ENCODE measurements at regions not wholly inside any gene's neighbourhood (a gene's known extent, or its start where the extent isn't known, plus 50 kb on each side); places are given as distances from the start of the nearest gene placed in this dataset.

DNA sequence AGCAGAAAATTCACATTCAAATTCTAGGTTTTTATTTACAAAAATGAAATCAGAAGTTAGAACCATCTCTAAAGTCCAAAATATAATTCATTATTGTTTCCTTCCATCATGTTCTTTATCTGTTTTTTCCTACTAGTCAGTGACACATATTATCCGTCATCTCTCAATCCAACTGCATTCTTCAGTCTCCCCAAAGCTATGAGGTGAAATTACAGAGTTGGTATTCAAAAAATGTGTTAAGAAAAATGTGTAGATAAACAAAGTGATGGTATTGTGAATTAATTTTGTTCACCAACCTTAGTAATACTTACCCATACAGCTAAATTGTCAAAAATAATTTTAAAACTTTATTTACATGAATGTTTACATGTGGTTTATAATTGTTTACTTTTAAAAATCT, 448.7 kb upstream of the MIR17HG start:
- Histone ChIP-seq H3K4me1 (ENCODE audit: control insufficient read depth in 1 of 2, low read depth in 2 of 2) (no peaks in the 10 kb centered on the region), H3K36me3 (no peaks in the 10 kb centered on the region), H3K27me3 (replicated peaks; ENCODE audit: insufficient read depth) (no peaks in the 10 kb centered on the region), H3K27ac (no peak overlapping the region), H3K9me3 (no peaks in the 10 kb centered on the region), H3K4me3 (no peak overlapping the region)
- no peak for ATAC-seq (ENCODE audit: insufficient number of reproducible peaks, low FRiP score, low read depth)
- DNase-seq (ENCODE audit: low spot score) = no peak
- TF ChIP-seq, protein P1, sequence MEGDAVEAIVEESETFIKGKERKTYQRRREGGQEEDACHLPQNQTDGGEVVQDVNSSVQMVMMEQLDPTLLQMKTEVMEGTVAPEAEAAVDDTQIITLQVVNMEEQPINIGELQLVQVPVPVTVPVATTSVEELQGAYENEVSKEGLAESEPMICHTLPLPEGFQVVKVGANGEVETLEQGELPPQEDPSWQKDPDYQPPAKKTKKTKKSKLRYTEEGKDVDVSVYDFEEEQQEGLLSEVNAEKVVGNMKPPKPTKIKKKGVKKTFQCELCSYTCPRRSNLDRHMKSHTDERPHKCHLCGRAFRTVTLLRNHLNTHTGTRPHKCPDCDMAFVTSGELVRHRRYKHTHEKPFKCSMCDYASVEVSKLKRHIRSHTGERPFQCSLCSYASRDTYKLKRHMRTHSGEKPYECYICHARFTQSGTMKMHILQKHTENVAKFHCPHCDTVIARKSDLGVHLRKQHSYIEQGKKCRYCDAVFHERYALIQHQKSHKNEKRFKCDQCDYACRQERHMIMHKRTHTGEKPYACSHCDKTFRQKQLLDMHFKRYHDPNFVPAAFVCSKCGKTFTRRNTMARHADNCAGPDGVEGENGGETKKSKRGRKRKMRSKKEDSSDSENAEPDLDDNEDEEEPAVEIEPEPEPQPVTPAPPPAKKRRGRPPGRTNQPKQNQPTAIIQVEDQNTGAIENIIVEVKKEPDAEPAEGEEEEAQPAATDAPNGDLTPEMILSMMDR (IDR thresholded peaks at IDR 0.05) = no peak

DNA sequence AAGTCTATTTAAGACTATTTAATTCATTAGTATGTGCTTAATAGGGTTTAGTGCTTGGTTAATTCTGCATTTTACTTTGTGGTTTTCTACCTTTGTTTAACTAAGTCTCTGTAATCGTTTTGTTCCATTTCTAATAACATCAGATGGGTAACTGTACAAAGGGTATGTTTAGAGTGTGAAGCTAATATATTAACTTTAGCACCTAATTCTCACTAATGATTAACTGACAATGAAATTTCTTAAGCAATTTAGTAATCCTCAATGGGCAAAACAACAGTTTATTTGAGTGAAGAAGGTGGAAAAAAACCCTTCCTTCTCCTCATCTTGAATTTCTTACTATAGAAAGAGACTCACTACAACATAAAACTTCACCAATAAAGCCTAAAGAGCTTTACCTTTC, 448.1 kb upstream of the MIR17HG start:
- DNase-seq (ENCODE audit: low spot score) (no peak), ATAC-seq (ENCODE audit: insufficient number of reproducible peaks, low FRiP score, low read depth) (no peak)
- Histone ChIP-seq H3K4me1 (ENCODE audit: control insufficient read depth in 1 of 2, low read depth in 2 of 2) (no peaks in the 10 kb centered on the region), H3K27ac (no peak overlapping the region), H3K36me3 (no peaks in the 10 kb centered on the region), H3K4me3 (no peak overlapping the region), H3K27me3 (replicated peaks; ENCODE audit: insufficient read depth) (no peaks in the 10 kb centered on the region), H3K9me3 (no peaks in the 10 kb centered on the region)
- TF ChIP-seq, protein P1 (IDR thresholded peaks at IDR 0.05) = no peak

DNA sequence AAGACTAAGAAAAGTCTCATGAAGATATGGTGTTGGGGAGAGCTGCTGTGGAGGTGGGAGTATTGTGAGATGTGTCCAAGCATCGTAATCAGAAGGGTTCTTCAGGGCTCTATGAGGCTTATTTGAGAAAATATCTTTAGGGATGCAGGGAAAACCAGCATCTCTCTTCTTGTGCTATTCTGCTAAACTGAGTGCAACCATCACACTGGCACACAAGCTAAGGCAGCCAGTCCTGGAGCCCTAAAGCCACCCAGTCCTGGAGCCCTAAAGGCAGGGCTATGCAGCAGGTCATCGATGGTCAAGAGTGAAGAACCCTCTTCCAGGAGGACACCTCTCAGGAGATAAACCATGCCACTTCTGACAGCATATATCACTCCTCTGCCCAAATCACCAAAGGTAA, 445.2 kb upstream of the MIR17HG start:
- no peaks in the 10 kb centered on the region for H3K9me3 ChIP-seq
- H3K27ac ChIP-seq = no peak overlapping the region
- H3K36me3 ChIP-seq = no peaks in the 10 kb centered on the region
- TF ChIP-seq, protein P1 (IDR thresholded peaks at IDR 0.05) = no peak
- no peaks in the 10 kb centered on the region for H3K27me3 ChIP-seq (replicated peaks; ENCODE audit: insufficient read depth)
- no peak for DNase-seq (ENCODE audit: low spot score)
- ATAC-seq (ENCODE audit: insufficient number of reproducible peaks, low FRiP score, low read depth) = no peak
- no peak overlapping the region for H3K4me3 ChIP-seq
- no peaks in the 10 kb centered on the region for H3K4me1 ChIP-seq (ENCODE audit: control insufficient read depth in 1 of 2, low read depth in 2 of 2)

DNA sequence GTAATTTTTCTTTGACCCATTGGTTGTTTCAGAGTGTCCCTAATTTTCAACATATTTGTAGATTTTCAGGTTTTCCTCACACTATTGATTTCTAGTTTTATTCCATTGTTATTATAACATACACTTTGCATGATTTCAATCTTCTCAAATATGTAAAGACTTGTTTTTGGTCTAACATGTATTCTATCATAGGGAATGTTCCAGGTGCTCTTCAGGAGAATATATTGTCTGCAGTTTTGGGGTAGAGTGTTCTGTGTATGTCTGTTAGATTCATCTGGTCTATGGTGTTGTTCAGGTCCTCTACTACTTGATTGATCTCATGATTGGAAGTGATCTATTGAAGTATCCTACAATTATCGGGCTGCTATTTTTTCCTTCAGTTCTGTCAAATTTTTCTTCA, 440.9 kb upstream of the MIR17HG start:
- DNase-seq (ENCODE audit: low spot score) (no peak), ATAC-seq (ENCODE audit: insufficient number of reproducible peaks, low FRiP score, low read depth) (no peak)
- Histone ChIP-seq H3K36me3 (no peaks in the 10 kb centered on the region), H3K4me3 (no peak overlapping the region), H3K27me3 (replicated peaks; ENCODE audit: insufficient read depth) (no peaks in the 10 kb centered on the region), H3K27ac (no peak overlapping the region), H3K4me1 (ENCODE audit: control insufficient read depth in 1 of 2, low read depth in 2 of 2) (no peaks in the 10 kb centered on the region), H3K9me3 (no peaks in the 10 kb centered on the region)
- TF ChIP-seq, protein P1 (IDR thresholded peaks at IDR 0.05) = no peak

DNA sequence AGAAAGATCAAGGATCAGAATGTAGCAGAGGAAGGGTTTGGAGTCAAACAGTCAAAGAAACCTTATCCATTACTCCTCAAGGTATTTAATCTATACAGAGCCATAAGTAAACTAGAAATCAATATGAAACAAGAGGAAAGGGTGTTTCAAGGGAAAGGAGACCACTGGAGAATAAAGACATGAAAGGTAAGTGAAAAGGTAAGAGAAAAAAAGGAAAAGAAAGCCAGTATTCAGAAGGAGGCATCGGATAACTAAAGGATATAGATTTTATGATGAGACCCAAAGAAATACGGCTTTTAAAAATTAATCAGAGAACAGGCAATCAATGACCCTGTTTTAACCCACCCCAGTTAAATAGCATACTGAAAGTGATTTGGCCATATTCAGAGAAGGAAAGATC, 438.7 kb upstream of the MIR17HG start:
- Histone ChIP-seq H3K4me1 (ENCODE audit: control insufficient read depth in 1 of 2, low read depth in 2 of 2) (no peaks in the 10 kb centered on the region), H3K9me3 (no peaks in the 10 kb centered on the region), H3K36me3 (no peaks in the 10 kb centered on the region), H3K27ac (no peak overlapping the region), H3K27me3 (replicated peaks; ENCODE audit: insufficient read depth) (no peaks in the 10 kb centered on the region), H3K4me3 (no peak overlapping the region)
- DNase-seq (ENCODE audit: low spot score) (no peak), ATAC-seq (ENCODE audit: insufficient number of reproducible peaks, low FRiP score, low read depth) (no peak)
- TF ChIP-seq, protein P1 (IDR thresholded peaks at IDR 0.05) = no peak

Data from thoracic aorta (tissue), 2 donors.